Mesodermal cell (in vitro differentiated cells): ENCODE measurements at regions not wholly inside any gene's neighbourhood (a gene's known extent, or its start where the extent isn't known, plus 50 kb on each side); places are given as distances from the start of the nearest gene placed in this dataset.

Source experiments
- H3K27ac ChIP-seq: 2 replicates; pipeline ENCODE4 v1.7.0; 2013; ENCODE audit warnings: mild to moderate bottlenecking, low read depth, low read length, moderate library complexity; ENCODE audit not compliant: severe bottlenecking
- H3K36me3 ChIP-seq: 2 replicates; pipeline ENCODE4 v1.7.1; 2013; ENCODE audit warnings: mild to moderate bottlenecking, low read length, moderate library complexity; ENCODE audit not compliant: control insufficient read depth, insufficient read depth
- H3K4me1 ChIP-seq: one replicate; pipeline ENCODE4 v1.7.1; 2013; ENCODE audit warnings: mild to moderate bottlenecking, low read length; ENCODE audit not compliant: insufficient read depth, control insufficient read depth, poor library complexity, severe bottlenecking
- H3K4me3 ChIP-seq: 2 replicates; pipeline ENCODE4 v1.7.0; 2013; ENCODE audit warnings: low read length, control low read depth, mild to moderate bottlenecking; ENCODE audit not compliant: insufficient read depth, poor library complexity, severe bottlenecking; ENCODE audit errors: extremely low read depth
- H3K9me3 ChIP-seq: 2 replicates; pipeline ENCODE4 v1.7.1; 2013; ENCODE audit warnings: mild to moderate bottlenecking, low read length, moderate library complexity; ENCODE audit not compliant: control insufficient read depth
- WGBS, 2 experiments: methylation state at CpG; one replicate each; pipeline ENCODE4 v1.1.5; 2013; ENCODE audit warnings: missing lambda C conversion rate in 2 of 2; ENCODE audit not compliant: insufficient coverage in 2 of 2; 5-methylcytosine and 5-hydroxymethylcytosine counted together

- WGBS, 2 experiments: 87 to 88% methylated on average over 8 to 9 of the region's 12 CpGs
- peaks cover 30% of the 10 kb centered on the region for H3K4me1 ChIP-seq
- H3K36me3 ChIP-seq: no peaks in the 10 kb centered on the region
- H3K27ac ChIP-seq: peak overlapping the region; percentile 89
- no peaks in the 10 kb centered on the region for H3K9me3 ChIP-seq
- no peak overlapping the region for H3K4me3 ChIP-seq
Observed at GRCh38 chr2:16319551-16320121, 346.0 kb downstream of the CYRIA start.

- 56 to 80% methylated on average over 2 to 3 of the region's 4 CpGs for WGBS, 2 experiments
- Histone ChIP-seq H3K4me1 (peaks cover 30% of the 10 kb centered on the region), H3K4me3 (no peak overlapping the region), H3K9me3 (no peaks in the 10 kb centered on the region), H3K27ac (peak overlapping the region; percentile 89), H3K36me3 (no peaks in the 10 kb centered on the region)
Observed at GRCh38 chr2:16318474-16319195, 347.0 kb downstream of the CYRIA start.

DNA sequence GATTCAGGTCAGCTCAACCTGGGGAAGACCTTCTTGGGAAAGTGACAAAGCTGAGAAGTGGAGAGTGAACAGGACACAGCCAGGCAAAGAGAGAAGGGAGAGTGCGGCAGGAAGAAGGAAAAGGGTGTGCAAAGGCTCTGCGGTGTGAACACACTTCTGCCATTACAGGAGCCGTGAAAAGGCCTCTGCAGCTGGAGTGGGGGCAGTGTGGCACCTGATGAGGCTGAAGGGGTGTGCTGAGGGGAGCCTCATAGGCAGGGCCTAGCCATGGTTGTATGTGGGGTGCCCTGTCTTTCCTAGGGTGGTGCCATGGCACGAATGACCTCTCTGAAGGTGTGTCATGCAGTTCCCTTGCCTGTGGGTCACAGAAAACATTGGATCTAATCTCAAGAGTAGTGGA, 347.6 kb downstream of the CYRIA start:
- 91 to 97% methylated on average over 3 to 4 of the region's 4 CpGs for WGBS, 2 experiments
- H3K36me3 ChIP-seq: no peaks in the 10 kb centered on the region
- peak overlapping the region; percentile 89 for H3K27ac ChIP-seq
- peaks cover 30% of the 10 kb centered on the region for H3K4me1 ChIP-seq
- H3K4me3 ChIP-seq: no peak overlapping the region
- no peaks in the 10 kb centered on the region for H3K9me3 ChIP-seq

DNA sequence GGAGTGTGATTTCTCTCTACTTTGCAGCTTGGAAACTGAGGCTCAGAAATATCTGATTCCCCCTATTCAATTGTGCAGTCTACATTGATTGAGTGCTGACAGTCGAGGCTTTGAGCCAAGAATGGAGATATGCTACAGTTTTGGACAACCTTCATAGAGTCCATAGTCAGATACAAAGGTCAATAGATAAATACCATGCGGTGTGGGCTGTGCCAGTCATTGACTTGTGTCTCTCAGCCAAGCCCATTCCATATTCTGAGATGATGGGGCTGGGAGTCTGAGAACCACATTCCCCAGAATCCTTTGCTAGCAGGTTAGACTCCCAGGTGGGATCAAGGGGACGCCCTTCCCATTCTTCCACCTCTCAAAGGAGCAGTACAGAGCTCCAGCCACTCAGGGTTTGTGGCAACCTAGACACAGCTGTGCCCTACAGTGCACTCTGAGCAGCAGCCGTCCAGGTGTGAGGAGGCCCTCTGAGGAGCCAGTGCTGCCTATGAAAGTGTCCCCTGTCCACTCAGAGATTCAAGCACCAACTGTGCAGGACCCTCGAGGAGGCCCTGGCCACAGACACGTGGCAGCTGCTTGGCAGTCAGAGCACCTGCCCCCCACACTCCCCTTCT, 348.3 kb downstream of the CYRIA start:
- no peaks in the 10 kb centered on the region for H3K36me3 ChIP-seq
- WGBS, 2 experiments: 92 to 96% methylated on average over 5 of the region's 6 CpGs
- H3K4me3 ChIP-seq: no peak overlapping the region
- peak overlapping the region; percentile 89 for H3K27ac ChIP-seq
- no peaks in the 10 kb centered on the region for H3K9me3 ChIP-seq
- H3K4me1 ChIP-seq: peaks cover 25% of the 10 kb centered on the region

- 91 to 97% methylated on average over 10 to 12 of the region's 16 CpGs for WGBS, 2 experiments
- H3K36me3 ChIP-seq: no peaks in the 10 kb centered on the region
- H3K27ac ChIP-seq: no peak overlapping the region
- peaks cover 25% of the 10 kb centered on the region for H3K4me1 ChIP-seq
- no peak overlapping the region for H3K4me3 ChIP-seq
- H3K9me3 ChIP-seq: no peaks in the 10 kb centered on the region
Observed at GRCh38 chr2:16316456-16317210, 349.0 kb downstream of the CYRIA start.

- peaks cover 25% of the 10 kb centered on the region for H3K4me1 ChIP-seq
Observed at GRCh38 chr2:16315908-16316307, 349.7 kb downstream of the CYRIA start.

GRCh38 chr2:16315458-16315835, 350.2 kb downstream of the CYRIA start:
- WGBS, 2 experiments: 68 to 76% methylated on average over 5 of the region's 5 CpGs
- Histone ChIP-seq H3K36me3 (no peaks in the 10 kb centered on the region), H3K4me3 (no peak overlapping the region), H3K27ac (no peak overlapping the region), H3K9me3 (no peaks in the 10 kb centered on the region), H3K4me1 (peaks cover 25% of the 10 kb centered on the region)

More at GRCh38 chr2:16315908-16316307, 349.7 kb downstream of the CYRIA start:
- Histone ChIP-seq H3K9me3 (no peaks in the 10 kb centered on the region), H3K36me3 (no peaks in the 10 kb centered on the region), H3K4me3 (no peak overlapping the region), H3K27ac (no peak overlapping the region)
- 95 to 97% methylated on average over 8 of the region's 9 CpGs for WGBS, 2 experiments

GRCh38 chr2:16314691-16315457, 350.8 kb downstream of the CYRIA start:
- WGBS, 2 experiments: 92 to 99% methylated on average over 7 of the region's 8 CpGs
- Histone ChIP-seq H3K9me3 (no peaks in the 10 kb centered on the region), H3K4me1 (peaks cover 23% of the 10 kb centered on the region)

GRCh38 chr2:16314001-16314400, 351.6 kb downstream of the CYRIA start:
- no CpG with 5 or more reads among the region's 1 CpG for WGBS, 2 experiments

More at GRCh38 chr2:16314691-16315457, 350.8 kb downstream of the CYRIA start:
- no peak overlapping the region for H3K4me3 ChIP-seq
- no peaks in the 10 kb centered on the region for H3K36me3 ChIP-seq
- no peak overlapping the region for H3K27ac ChIP-seq

More at GRCh38 chr2:16314001-16314400, 351.6 kb downstream of the CYRIA start:
- Histone ChIP-seq H3K27ac (no peak overlapping the region), H3K4me1 (peaks cover 14% of the 10 kb centered on the region), H3K36me3 (no peaks in the 10 kb centered on the region), H3K4me3 (no peak overlapping the region), H3K9me3 (no peaks in the 10 kb centered on the region)
